ENCODE measurements at regions not wholly inside any gene's neighbourhood (a gene's known extent, or its start where the extent isn't known, plus 50 kb on each side); places are given as distances from the start of the nearest gene placed in this dataset.

DNA sequence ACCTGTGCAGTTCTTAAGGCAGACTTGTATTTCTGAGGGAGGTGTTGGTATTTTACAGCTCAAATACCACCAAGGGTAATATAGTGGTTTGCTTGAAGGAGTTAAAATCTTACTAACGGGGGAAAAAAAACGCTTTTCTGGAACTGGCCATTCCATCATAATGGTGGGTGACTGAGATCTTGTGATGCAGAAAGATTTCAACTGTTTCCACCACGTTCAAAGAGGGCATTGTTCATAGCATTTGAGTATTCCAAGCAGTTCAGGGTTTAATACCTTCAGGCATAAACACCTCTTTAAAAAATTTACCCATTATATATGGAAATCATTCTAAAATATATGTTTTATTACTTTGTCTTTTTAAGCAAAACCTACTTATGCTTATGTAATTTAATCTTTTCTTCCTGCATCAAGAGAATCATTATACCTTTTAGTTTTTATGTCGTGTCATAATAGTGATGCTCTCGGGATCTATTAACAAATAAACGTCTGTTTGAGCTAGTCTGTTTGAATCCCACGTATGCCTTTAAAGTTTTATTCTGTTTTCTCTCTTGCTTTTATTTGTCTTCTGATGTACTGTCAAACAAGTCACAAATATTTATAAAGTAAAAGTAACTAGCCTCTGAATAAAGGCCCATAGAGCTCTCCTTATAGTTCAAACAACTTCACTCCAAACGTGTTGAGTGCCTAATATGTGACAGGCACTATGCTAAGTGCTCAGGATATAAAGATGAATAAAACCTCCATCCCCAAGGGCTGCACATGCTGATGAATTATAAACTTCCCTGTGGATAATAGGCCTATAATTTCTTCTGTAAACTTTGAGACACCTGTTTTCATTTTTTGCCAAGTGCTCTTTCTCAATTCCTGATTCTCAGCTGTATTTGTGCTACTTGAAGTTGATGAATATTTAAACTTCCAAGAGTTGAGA is 298.8 kb upstream of the FERMT1 start:
- Mint-ChIP-seq H3K9me3 (ENCODE audit: low read depth) (no peaks in the 10 kb centered on the region), H3K27me3 (no peaks in the 10 kb centered on the region), H3K36me3 (ENCODE audit: insufficient read depth) (no peaks in the 10 kb centered on the region), H3K4me1 (ENCODE audit: low read depth) (peaks cover 3% of the 10 kb centered on the region), H3K27ac (no peak overlapping the region), H3K4me3 (ENCODE audit: low read depth) (no peak overlapping the region)
- DNase-seq (ENCODE audit: low spot score, unreplicated experiment) = no peak
- TF ChIP-seq, protein P1, sequence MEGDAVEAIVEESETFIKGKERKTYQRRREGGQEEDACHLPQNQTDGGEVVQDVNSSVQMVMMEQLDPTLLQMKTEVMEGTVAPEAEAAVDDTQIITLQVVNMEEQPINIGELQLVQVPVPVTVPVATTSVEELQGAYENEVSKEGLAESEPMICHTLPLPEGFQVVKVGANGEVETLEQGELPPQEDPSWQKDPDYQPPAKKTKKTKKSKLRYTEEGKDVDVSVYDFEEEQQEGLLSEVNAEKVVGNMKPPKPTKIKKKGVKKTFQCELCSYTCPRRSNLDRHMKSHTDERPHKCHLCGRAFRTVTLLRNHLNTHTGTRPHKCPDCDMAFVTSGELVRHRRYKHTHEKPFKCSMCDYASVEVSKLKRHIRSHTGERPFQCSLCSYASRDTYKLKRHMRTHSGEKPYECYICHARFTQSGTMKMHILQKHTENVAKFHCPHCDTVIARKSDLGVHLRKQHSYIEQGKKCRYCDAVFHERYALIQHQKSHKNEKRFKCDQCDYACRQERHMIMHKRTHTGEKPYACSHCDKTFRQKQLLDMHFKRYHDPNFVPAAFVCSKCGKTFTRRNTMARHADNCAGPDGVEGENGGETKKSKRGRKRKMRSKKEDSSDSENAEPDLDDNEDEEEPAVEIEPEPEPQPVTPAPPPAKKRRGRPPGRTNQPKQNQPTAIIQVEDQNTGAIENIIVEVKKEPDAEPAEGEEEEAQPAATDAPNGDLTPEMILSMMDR (IDR thresholded peaks at IDR 0.05; ENCODE audit: unreplicated experiment) = no peak

DNA sequence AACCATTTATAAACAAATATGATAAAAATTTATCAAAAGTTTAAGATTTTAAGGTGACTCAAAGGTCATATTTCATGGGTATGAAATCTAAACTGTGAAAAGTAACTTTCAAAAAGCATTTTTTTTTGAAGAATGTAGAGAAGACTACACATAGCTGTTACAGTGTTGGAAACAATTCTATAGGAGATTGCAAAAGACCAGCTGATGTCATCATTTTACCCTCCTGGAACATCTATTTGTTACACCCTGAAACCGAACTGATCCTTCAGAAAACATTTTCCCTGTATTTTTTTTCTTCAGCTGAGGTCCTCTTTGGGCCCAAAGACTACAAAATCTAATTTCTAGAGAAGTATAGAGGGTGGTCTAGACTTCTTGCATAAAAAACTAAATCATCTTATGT is 297.5 kb upstream of the FERMT1 start:
- Mint-ChIP-seq H3K27ac (no peak overlapping the region), H3K4me3 (ENCODE audit: low read depth) (no peak overlapping the region), H3K27me3 (no peaks in the 10 kb centered on the region), H3K9me3 (ENCODE audit: low read depth) (no peaks in the 10 kb centered on the region), H3K4me1 (ENCODE audit: low read depth) (peaks cover 3% of the 10 kb centered on the region), H3K36me3 (ENCODE audit: insufficient read depth) (no peaks in the 10 kb centered on the region)
- no peak for DNase-seq (ENCODE audit: low spot score, unreplicated experiment)
- TF ChIP-seq, protein P1 (IDR thresholded peaks at IDR 0.05; ENCODE audit: unreplicated experiment) = no peak

DNA sequence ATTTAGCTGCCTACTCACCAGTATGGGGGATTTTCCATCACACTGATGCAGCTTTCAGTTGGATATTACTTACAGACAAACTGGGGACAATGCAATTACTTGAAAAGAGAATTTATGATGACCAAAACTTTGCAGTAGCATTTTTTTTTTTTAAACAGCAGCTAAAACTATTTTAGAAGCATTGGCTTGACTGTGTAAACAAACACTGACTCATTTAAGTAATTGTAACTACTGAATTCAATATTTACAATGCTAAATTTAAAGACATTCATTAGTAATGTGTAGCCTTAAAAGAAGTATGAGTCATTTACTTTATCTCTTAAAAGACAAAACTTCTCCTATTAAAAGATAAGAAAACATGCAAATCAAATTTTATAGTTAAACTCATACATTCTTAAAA is 295.9 kb upstream of the FERMT1 start:
- no peaks in the 10 kb centered on the region for H3K36me3 Mint-ChIP-seq (ENCODE audit: insufficient read depth)
- TF ChIP-seq, protein P1 (IDR thresholded peaks at IDR 0.05; ENCODE audit: unreplicated experiment) = no peak
- H3K4me3 Mint-ChIP-seq (ENCODE audit: low read depth) = no peak overlapping the region

DNA sequence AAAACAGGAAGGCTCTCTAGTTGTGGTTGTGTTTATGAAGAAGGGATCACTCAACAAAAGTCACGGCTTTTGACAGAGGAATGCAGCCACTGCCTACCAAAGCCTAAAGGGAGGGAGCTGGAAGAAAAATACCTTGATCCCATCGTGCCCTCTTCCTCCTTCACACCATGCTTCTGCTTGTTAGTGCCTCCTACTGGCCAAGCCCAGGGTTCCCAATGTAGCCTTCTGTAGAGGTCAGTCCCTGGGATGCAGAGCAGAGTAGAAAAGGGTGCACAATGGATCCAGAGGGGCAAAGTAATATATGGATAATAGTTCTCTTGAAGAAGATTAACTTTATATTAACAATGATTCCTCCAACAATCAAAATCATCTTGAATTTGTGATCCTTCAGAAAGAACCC is 293.5 kb upstream of the FERMT1 start:
- H3K4me3 Mint-ChIP-seq (ENCODE audit: low read depth) = no peak overlapping the region
- H3K27me3 Mint-ChIP-seq = no peaks in the 10 kb centered on the region
- DNase-seq (ENCODE audit: low spot score, unreplicated experiment) = no peak
- no peaks in the 10 kb centered on the region for H3K9me3 Mint-ChIP-seq (ENCODE audit: low read depth)
- peaks cover 3% of the 10 kb centered on the region for H3K4me1 Mint-ChIP-seq (ENCODE audit: low read depth)
- no peak overlapping the region for H3K27ac Mint-ChIP-seq
- H3K36me3 Mint-ChIP-seq (ENCODE audit: insufficient read depth) = no peaks in the 10 kb centered on the region
- TF ChIP-seq, protein P1 (IDR thresholded peaks at IDR 0.05; ENCODE audit: unreplicated experiment) = no peak

More for the DNA sequence above, 295.9 kb upstream of the FERMT1 start:
- DNase-seq (ENCODE audit: low spot score, unreplicated experiment) = no peak
- Mint-ChIP-seq H3K9me3 (ENCODE audit: low read depth) (no peaks in the 10 kb centered on the region), H3K4me1 (ENCODE audit: low read depth) (peaks cover 3% of the 10 kb centered on the region), H3K27me3 (no peaks in the 10 kb centered on the region), H3K27ac (no peak overlapping the region)

DNA sequence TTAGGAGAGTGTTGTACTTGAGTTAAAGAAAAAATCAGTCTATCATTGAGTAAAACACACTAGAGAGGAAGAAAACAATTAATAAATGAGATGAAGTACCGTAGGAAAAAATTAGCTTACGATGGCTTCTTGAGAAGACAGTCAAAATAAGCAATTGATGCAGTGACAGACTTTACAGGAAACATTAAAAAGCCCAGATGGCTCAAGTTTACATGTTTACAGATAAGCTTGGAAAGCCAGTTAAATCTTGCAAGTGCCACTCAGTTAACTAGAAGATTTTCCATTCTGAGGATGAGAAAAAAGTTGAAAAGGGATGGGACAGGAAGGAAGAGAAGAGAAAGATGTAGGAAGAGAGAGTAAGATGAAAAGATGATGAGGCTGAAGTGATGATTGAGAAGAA is 288.8 kb upstream of the FERMT1 start:
- TF ChIP-seq, protein P1 (IDR thresholded peaks at IDR 0.05; ENCODE audit: unreplicated experiment) = no peak
- Mint-ChIP-seq H3K9me3 (ENCODE audit: low read depth) (no peaks in the 10 kb centered on the region), H3K36me3 (ENCODE audit: insufficient read depth) (no peaks in the 10 kb centered on the region), H3K4me3 (ENCODE audit: low read depth) (no peak overlapping the region), H3K27ac (no peak overlapping the region), H3K4me1 (ENCODE audit: low read depth) (no peaks in the 10 kb centered on the region), H3K27me3 (no peaks in the 10 kb centered on the region)
- DNase-seq (ENCODE audit: low spot score, unreplicated experiment) = no peak
